NB4 (cell line): ENCODE measurements at regions not wholly inside any gene's neighbourhood (a gene's known extent, or its start where the extent isn't known, plus 50 kb on each side); places are given as distances from the start of the nearest gene placed in this dataset.

Source experiments
- CTCF ChIP-seq: IDR thresholded peaks from one replicate; pipeline ENCODE4 v1.5.1; 2012; ENCODE audit warnings: low read depth, low read length
- MAX ChIP-seq: IDR thresholded peaks from 2 replicates; pipeline ENCODE4 v1.6.1; 2011; ENCODE audit warnings: low read depth, low read length
- MYC ChIP-seq: IDR thresholded peaks from 2 replicates; pipeline ENCODE4 v1.6.1; 2011; ENCODE audit warnings: low read depth, low read length

GRCh38 chr3:124402791-124403190 is 327.5 kb upstream of the UMPS start:
- TF ChIP-seq CTCF, result no peak
- TF ChIP-seq MAX, result no peak
- no peak for TF ChIP-seq MYC
